ENCODE measurements at regions not wholly inside any gene's neighbourhood (a gene's known extent, or its start where the extent isn't known, plus 50 kb on each side); places are given as distances from the start of the nearest gene placed in this dataset.

DNA sequence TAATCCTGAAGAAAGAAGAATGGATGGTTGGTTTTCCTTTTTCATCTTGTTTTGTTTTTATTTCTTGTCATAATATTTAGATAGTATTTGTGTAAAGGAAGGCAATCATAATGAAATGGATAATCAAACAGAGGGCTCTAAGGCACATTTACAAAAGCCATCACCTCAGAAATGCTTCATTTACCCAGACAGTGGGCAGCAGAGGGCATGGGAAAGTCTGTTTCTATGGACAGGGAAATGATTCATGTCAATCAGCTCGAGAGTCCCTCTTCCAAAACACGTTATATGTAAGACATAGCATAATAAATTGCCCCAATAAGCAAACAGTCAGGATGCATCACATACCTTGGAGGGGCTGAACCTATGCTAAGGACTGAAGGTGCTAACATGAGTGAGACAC lies 426.1 kb downstream of the PLPP3 start:
- DNase-seq (ENCODE audit: low read depth, low spot score): no peak

DNA sequence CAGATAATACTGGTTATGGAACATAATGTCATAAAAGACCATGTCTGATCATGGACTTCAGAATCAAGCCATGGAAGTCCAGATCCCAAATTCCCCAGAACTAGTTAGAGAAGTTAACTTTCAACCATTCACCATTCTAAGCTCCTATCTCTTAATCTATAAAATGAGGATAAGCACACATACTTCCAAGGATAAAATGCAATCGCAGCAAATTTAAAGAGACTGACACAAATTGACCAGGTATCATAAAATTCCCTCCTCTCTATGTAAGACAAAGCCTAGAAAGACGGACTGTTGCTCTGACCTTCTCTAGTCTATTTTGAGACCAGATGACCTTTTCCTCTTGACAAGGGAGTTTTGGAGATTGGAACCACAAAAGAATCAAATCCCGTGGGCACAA lies 426.7 kb downstream of the PLPP3 start:
- no peak for DNase-seq (ENCODE audit: low read depth, low spot score)

DNA sequence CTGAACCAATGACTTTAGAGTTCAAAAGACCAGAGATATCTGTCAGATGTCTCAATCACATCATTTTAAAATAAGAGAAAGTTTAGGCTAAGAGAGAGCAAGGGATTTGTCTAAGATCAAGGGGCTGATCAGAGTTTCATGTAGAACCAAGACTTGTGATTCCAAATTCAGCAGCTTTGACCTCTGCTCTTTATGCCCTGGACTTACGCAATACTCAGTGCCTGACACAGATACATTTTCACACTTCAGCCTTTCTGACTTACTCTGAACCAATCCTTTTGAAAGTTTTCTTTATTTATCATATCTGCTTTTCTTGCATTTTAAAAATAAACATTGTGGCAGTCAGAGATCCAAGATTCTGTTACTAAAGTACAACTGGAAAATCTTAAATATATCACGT lies 428.0 kb downstream of the PLPP3 start:
- DNase-seq (ENCODE audit: low read depth, low spot score): no peak

DNA sequence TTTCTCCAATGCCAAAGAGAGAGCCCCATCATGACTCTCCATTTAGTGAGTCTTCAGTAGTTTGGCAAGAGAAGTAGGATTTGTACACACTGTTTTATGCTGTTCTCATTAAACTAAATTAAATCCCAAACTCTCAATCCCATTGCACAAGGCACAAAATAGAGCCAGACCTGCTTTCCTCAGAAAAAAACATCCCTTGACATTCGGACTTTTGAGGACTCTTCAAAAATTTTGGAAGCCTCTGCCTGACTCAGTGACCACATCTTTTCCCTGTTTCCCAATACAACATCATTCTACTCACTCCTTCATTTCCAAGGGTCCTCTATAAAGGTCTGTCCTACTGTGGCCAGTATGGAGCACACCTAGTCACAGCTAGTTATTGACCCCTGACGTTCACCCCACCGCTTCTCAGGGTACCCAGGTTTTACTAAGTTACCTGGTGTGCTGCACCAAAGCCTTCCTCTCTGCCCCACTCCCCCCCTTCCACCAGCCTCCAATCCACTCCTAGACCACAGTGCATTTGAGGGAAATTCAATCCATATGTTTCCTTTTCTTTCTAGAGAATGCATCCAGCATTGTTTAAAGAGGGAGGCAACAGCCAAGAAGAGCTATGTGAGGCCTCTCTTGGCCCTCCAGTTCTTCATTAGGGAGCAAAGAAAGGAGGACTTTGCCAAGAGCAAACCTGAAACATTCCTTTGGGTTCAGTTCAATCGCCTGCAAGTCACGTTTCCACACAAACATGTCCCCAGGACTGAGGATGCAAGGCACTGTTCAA lies 428.7 kb downstream of the PLPP3 start:
- no peak for DNase-seq (ENCODE audit: low read depth, low spot score)

DNA sequence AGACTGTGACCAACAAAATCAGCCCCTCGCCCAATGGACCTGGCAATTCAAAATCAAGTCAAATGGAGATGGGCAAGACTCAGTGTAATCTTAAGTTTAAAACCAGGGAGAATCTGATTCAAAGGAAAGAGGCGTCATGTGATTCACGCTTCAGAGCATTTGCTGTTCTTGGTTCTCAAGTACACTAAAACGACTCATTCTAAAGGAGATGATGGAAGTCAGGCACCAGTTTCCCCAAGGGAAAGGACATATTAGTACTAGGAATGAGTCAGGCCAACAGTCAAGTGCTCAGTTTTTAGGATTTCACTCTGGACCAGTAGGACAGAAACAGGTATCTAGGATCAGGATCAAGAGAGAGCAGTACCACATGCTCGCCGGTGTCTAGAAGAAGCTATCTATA lies 429.6 kb downstream of the PLPP3 start:
- DNase-seq (ENCODE audit: low read depth, low spot score): no peak

DNA sequence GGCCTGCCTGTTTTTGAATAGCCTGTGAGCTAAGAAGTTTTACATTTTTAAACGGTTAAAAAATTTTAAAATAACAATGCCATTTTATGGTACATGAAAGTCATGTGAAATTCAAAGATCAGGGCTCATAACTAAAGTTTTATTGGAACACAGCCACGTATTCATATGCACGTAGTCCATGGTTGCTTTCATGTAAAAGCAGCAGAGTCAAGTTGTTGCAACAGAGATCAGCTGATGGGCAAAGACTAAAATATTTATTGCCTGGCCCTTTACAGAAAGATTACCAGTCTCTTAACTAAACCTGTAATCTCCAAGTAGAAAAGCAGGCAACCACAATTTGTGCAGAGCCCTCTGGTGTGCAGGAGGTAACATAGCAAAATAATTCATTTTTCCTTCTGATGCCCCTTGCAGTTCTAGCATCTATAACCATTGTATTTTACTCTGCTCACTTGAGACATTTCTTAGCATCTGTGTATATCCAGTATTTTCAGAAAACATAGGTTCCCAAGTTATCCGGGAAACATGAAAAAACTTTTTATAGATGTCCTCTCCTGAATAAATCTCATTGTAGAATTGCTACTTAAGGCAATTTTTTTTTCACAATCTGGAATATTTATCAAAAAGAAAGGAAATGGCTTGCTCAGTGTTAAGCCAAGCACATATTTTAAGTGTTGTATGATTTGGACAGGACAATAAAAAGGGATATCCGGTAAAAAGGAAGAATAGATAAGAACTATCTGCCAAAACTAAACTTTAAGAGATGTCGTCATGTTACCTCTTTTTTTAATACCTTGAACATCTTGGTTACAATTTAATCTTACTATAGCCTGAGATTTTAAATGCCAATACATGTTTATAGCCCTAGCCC lies 430.8 kb downstream of the PLPP3 start:
- DNase-seq (ENCODE audit: low read depth, low spot score): no peak

DNA sequence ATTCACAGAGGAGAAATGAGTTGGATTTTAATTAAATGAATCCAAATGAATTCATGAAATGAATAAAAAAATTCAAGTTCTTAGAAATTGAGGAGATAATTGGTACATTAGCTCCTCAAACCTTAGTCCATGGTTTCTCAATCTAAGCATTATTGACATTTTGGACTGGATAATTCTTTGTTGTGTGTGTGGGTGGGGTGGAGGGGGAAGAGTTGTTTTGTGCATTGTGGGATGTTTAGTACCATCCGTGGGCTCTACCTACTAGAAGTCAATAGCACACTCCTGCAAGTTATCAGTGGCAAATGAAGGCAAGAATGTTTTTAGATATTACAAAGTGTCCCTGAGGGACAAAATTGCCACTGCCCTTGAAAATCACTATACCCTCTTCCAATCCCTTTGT lies 431.9 kb downstream of the PLPP3 start:
- DNase-seq (ENCODE audit: low read depth, low spot score): no peak

DNA sequence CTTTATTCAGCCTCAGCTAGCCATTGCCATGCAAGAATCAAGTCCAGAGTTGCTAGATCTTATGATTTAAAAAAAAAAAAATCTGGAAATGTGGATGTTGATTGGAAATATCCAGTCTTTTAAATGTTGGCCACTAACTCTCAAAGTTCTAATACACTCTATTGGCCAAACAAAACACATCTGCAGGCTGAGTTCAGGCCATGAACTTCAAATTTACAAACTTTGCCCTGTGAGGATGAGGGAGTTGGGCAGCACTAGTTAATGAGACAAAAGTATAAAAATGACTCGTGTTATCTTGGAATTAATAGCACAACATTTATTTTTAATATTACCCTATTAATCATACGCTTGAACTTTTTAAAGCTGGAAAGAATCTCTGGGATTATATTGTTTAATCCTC lies 432.3 kb downstream of the PLPP3 start:
- DNase-seq (ENCODE audit: low read depth, low spot score): no peak

DNA sequence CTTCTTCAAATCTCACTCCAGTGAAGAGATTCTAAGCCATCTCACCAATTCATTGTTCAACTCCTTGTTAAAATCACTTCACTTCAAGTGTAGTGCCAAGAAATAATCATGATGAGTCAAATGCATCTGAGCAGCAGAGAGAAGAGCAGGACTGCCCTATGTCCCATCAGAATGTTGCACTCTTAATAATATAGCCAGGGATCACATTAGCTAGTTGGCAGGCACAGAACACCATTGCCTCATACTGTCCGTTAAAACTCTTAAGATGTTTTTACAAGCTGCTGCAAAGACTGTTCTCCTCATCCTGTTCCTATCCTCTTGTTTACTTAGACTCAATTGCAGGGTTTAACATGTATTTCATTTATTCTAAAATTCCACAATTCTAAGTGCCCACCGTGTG lies 432.9 kb downstream of the PLPP3 start:
- no peak for DNase-seq (ENCODE audit: low read depth, low spot score)

DNA sequence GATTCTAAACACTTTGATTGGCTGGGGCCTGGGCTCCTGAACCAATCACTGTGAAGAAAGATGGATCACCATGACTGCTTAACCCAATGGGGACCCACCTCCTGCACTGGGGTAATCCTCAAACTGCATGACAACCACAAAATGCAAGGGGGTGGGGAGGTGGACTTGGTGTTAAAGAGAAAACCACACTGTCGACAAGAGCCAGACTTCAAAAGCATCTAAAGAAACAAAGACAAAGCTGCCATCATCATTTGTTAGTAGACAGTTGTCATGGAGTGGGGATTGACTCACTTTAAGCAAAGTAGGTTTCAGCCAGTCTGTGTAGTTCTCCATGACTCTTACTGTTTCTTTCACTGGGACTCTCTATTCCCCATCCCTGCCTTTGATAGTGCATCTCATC lies 433.8 kb downstream of the PLPP3 start:
- DNase-seq (ENCODE audit: low read depth, low spot score): no peak

DNA sequence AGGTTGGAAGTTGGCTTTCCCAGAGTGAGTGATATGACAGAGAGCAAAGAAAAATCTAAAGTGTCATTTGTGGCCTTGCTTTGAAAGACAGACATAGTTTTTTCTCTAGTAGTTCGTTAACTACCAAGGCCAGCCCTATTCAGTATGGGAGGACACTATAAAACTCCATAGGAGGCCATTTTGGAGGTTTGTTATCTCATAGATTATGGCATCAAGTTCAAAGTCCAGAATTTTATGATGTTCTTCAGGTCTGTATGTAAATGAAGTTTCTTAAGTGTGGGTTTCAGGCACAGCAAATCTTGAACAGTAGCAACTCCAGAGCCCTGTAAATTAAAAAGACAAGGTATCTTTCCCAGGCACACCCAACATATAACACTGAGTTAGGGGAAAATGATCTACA lies 437.1 kb downstream of the PLPP3 start:
- DNase-seq (ENCODE audit: low read depth, low spot score): no peak

DNA sequence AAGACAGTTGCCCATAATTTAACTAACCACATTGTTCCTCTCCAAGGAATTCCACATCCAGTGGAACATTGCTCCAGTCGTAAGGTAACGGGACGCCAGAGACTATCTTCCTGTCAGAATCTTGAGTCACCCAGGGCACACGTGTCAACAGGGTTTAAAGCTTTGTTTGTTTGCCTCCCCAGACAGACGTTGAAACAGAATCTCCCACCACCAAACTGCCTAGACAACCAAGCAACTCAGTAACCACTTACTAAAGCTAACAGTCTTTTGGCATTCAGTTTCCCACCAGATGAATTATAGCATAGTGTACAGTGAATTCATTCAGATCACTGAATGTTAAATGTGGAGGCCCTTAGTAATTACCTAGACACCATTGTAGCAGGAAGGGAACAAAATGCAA lies 439.5 kb downstream of the PLPP3 start:
- no peak for DNase-seq (ENCODE audit: low read depth, low spot score)

DNA sequence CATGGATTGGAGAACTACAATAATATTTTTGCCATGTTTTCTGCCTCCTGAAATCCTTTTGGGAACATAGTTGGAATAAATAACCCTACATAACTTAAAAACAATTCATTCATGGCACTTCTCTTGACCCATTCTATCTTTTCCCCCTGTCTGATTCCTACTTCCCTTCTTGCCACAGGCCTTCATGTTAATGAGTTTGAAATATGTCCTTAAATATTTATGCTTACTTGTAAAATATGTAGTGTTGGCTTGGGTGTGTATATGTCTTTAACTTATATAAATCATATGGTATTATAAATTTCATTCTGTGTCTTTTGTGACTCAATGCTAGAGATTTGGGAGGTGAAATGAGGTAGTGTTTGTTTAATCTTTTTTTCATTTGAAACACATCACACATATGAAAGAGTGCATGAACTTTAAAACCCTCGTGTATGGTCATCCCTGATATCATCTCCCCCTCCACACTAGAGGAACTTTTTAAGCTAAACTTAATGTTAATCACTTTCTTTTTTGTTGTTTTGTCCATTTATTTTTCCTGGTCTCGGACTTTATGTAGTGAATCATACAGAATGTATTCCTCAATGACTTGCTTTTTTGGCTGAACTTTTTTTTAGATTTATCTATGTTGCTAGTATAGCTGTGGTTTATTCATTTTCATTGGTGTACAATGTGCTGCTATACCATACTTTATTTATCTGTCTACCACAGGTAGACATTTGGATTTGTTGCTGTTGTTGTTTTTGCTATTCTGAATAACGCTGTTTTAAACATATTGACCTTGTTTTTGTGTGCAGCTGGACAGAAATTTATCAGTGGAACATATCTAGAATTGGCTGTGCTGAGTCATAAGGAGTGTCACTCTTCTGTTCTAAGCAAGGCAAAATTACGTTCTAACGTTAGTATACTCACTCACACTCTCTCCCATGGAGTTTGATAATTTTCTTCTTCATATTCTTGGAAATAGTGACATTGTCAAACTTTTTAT lies 441.6 kb downstream of the PLPP3 start:
- DNase-seq (ENCODE audit: low read depth, low spot score): no peak

DNA sequence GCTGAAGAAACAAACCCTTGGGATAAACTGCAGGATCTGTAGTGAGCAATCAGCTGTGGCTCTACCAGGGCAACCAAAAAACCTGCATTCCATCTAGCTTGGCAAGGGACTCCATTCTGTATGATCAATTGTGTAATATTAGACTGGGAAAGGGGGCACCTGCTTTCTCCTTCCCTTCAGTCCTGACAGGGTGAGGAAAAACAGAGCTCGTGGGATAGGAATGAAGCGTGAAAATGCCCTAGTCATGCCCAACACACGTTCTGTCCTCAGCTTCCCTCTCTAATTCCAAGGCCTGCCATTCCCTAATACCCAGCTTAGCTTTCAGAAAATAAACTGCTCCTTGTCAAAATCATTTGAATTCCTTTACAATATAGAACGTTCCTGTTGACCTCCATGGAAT lies 442.3 kb downstream of the PLPP3 start:
- no peak for DNase-seq (ENCODE audit: low read depth, low spot score)

DNA sequence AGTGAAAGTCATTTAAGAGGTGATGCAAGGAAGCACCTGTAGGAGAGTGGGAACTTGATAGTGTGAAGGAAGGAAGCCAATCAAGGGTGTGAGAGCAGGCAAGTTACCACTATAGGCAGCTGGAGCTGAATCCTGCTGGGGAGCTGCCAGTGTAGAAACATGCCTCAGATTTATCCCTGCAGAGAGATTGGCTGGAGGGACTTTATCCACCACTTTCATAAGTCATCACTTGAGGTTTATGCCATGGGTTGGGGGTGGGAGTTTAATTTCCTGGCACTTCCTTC lies 443.6 kb downstream of the PLPP3 start:
- no peak for DNase-seq (ENCODE audit: low read depth, low spot score)

DNA sequence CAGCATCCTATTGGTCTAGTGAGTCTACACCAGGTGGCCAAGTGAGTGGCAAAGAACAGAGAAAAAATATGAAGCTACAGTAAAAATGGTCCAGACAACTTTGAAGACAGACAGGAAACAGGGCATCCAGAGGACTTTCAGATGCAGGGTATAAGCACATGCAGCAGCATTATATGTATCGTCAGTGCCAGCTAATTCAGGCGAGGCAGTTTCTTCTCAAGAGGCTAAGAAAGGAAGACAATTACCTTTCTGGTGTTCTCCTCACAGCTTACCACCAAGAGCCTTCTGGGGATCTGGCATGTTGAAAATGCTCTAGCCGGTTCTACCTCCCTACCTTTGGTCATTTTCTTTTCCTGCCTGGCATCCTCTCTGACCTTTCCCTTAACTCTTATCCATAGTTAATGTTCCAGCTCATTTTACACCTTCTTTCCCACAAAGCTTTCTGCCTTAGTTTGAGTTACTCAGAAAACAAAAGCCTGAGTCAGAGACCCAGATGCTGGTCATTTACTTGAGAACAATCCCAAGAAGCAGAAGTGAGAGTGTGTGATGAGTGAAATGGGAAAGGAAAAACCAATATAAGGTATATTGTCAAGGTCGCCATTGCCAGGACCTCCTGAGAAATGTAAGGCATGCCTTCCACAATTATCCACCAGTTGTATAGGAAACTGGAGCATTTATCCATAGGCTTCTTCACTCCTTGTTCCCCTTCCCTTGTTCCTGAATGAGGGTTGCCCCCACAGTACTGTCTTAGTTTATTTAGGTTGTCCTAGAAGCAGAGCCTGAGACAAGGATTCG lies 444.1 kb downstream of the PLPP3 start:
- no peak for DNase-seq (ENCODE audit: low read depth, low spot score)

DNA sequence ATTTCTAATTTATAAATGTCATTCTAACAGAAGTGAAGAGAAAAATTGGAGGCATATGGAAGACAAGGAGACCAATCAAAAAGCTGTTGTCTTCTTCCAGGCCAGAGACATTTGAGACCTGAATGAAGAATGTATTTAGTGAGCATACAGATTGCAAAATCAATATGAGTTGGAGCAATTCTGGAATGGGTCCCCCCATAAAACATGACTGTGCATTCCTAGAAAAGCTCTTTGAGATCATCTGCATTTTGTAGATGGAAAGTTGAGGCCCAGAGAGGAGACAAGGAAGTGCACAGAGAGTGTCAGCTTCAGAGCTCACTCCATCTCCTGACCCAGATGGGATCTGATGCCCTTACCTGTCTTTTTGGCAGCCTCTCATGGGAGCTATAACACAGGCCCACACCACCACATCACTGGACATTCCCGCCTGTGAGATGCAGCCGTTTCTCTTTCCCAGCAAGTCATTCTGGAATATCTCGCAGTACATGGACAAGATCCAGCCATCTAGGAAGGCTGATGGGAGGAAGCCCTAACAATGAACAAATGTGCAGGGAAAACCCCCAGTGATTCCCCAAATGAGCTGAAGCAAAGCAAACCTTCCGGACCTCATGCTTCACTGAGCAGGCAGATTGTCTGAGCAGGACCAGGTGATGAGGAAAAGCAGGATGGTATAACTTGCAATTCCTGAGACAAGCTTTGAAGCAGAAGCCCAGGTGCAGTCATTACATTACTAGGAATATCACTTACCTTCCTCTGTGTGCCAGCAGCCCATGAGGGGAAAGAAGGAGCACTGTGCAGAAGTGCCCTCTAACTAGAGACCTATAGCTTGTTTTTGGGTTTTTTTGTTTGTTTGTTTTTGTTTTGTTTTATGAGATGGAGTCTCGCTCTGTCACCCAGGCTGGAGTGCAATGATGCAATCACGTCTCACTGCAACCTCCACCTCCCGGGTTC lies 445.6 kb downstream of the PLPP3 start:
- DNase-seq (ENCODE audit: low read depth, low spot score): no peak

DNA sequence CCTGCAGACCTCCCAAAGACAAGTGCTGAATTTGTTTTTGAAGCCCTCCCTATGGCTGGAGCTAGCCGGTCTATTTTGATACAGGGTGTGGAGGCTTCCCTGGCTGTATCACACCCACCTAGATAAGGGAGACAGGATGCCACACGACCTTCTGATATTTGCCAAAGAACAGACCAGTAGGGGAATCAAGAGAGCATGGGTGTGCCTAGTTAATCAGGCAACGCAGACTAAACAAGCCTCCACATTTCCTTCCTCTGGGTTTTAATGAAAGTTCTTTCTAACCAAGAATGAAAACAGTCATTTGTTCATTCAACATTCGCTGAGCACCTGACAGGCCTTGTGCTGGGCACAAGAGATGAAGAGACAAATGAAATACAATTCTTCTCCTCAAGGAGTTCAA lies 446.8 kb downstream of the PLPP3 start:
- DNase-seq (ENCODE audit: low read depth, low spot score): no peak

DNA sequence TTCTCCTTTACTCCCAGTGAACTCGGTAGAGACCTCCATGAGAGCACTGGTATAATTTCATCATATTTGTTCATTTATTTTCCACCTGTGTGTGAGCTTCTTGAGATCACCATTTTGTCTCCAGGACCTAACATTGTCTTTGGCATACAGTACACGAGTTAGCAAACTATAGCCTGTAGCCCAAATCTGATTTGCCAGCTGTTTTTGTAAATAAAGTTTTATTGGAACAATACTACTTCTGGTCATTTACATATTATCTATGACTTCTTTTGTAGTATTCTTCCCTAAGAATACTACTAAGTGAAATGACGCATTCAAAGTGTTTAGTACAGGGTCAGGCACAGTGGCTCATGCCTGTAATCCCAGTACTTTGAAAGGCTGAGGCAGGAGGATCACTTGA lies 449.5 kb downstream of the PLPP3 start:
- DNase-seq (ENCODE audit: low read depth, low spot score): no peak

DNA sequence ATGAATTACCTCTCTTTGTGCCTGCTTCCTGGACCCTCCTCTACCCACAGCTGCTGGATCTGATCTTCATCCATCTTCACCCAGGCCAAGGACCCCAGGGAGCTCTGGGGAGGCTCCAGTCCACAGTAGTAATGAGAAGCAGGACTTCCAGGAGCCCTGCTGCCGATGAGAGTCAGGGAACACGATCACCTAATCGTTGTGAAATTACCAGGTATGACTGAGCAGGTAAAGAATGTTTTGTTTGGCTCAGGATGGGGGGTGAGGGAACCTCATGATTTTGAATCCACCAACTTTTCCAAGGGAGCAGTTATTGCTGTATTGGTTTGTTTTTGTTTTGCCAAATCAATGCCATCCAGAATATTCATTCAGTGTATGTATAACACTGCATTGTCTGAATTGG lies 454.0 kb downstream of the PLPP3 start:
- DNase-seq (ENCODE audit: low read depth, low spot score): no peak

All from activated CD4-positive, CD25-positive, alpha-beta regulatory T cell treated with anti-CD3 and anti-CD28 coated beads, Interleukin-2, amount 50 U/mL, for 16 hours (primary cell).